Activated T-cell treated with anti-CD3 and anti-CD28 coated beads, Interleukin-2, amount 50 U/mL, for 72 hours (primary cell): ENCODE measurements at regions not wholly inside any gene's neighbourhood (a gene's known extent, or its start where the extent isn't known, plus 50 kb on each side); places are given as distances from the start of the nearest gene placed in this dataset.
"Not testable (repeated sequence)": the region's sequence is repeated elsewhere in the genome, so short reads cannot be mapped to it uniquely, and the experiment has no call there.

Experiments used
- ATAC-seq, 2 donors: fragments of 150-1000 bp; cut with Tn5 transposase; replicated peaks in 1 of 2; 2 replicates each; pipeline ENCODE4 v1.10.0; 2021; ENCODE audit warnings: moderate library complexity in 2 of 2, mild to moderate bottlenecking in 1 of 2
- DNase-seq, 2 donors: peaks; one replicate each; pipeline ENCODE4 v3.0.0; 2021 to 2022; ENCODE audit warnings: mixed read lengths in 1 of 2
- H3K27ac Mint-ChIP-seq: one replicate; pipeline ENCODE4 v1.8.0; 2022; ENCODE audit warnings: mild to moderate bottlenecking, moderate library complexity, mixed read lengths
- H3K27me3 Mint-ChIP-seq: one replicate; pipeline ENCODE4 v1.8.0; 2022; ENCODE audit warnings: low read depth, mixed read lengths
- H3K36me3 Mint-ChIP-seq, 2 donors: one replicate each; pipeline ENCODE4 v1.8.0; 2022; ENCODE audit warnings: mixed read lengths in 2 of 2, mild to moderate bottlenecking in 1 of 2; ENCODE audit not compliant: insufficient read depth in 2 of 2
- H3K4me1 Mint-ChIP-seq: one replicate; pipeline ENCODE4 v1.8.0; 2022; ENCODE audit warnings: low read depth, mixed read lengths
- H3K4me3 Mint-ChIP-seq, 2 donors: one replicate each; pipeline ENCODE4 v1.8.0; 2022; ENCODE audit warnings: mild to moderate bottlenecking in 2 of 2, mixed read lengths in 2 of 2, moderate library complexity in 2 of 2
- H3K9me3 Mint-ChIP-seq, 2 donors: one replicate each; pipeline ENCODE4 v1.8.0; 2022; ENCODE audit warnings: mixed read lengths in 2 of 2

- DNase-seq (no peak), ATAC-seq (no peak)
- Mint-ChIP-seq H3K27me3 (peaks cover 56% of the 10 kb centered on the region), H3K4me3 (no peak overlapping the region), H3K9me3 (peaks cover 0 to 1% of the 10 kb centered on the region in 2 donors), H3K36me3 (no peaks in the 10 kb centered on the region), H3K27ac (no peak overlapping the region), H3K4me1 (no peaks in the 10 kb centered on the region)
These were observed 60.2 kb downstream of the LSMEM1 start for GRCh38 chr7:112540839-112541577.

GRCh38 chr7:112546723-112547513 lies 66.1 kb downstream of the LSMEM1 start:
- Mint-ChIP-seq H3K27me3 (peaks cover 29% of the 10 kb centered on the region), H3K27ac (no peak overlapping the region), H3K4me3 (no peak overlapping the region), H3K9me3 (peaks cover 0 to 1% of the 10 kb centered on the region in 2 donors), H3K4me1 (no peaks in the 10 kb centered on the region), H3K36me3 (no peaks in the 10 kb centered on the region)
- no peak for ATAC-seq
- DNase-seq = no peak

DNA sequence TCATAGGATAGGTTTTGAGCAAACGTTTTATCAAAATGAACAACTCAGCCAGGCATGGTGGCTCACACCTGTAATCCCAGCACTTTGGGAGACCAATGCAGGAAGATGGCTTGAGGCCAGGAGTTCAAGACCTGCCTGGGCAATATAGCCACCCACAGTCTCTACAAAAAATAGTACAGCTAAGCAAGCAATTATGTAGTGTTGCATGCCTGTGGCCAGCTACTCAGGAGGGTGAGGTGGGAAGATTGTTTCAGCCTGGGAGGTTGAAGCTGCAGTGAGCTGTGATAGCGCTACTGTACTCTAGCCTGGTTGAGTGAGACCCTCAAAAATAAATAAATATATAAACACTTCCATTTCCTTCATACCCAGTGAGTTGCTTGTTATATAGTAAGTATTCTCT lies 67.1 kb downstream of the LSMEM1 start:
- H3K4me3 Mint-ChIP-seq = no peak overlapping the region
- DNase-seq = no peak
- H3K27me3 Mint-ChIP-seq = peaks cover 29% of the 10 kb centered on the region
- H3K4me1 Mint-ChIP-seq = no peaks in the 10 kb centered on the region
- H3K36me3 Mint-ChIP-seq = no peaks in the 10 kb centered on the region
- H3K27ac Mint-ChIP-seq = no peak overlapping the region
- ATAC-seq = no peak
- H3K9me3 Mint-ChIP-seq = peaks cover 0 to 1% of the 10 kb centered on the region in 2 donors

DNA sequence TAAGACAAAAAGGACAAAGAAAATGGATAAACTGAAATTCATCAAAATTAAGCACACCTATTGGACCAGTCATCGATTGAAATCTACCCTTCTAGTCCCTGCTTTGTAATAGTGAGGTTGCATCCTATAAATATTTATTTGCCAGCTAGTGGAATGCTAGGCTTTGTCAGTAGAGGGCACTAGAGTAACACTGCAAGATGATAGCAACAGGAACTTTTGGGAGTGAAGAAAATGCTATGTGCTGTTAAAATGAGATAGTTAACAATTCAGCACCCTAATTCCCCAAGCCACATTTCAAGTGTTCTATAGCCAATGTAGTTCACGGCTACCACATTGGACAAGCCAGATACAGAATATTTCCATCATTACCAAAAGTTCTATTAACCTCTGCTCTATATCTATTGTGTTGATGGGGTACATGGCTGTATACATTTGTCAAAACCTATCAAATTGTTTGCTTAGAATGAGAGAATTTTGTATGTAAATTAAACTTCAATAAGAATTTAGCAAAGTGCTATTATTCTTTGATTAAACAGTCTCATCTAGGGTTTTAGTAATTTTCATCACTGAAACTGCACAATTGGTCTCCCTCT lies 69.8 kb downstream of the LSMEM1 start:
- ATAC-seq = peak; percentile 49 to 56
- no peaks in the 10 kb centered on the region for H3K36me3 Mint-ChIP-seq
- no peaks in the 10 kb centered on the region for H3K9me3 Mint-ChIP-seq

GRCh38 chr7:112551521-112551920 lies 70.7 kb downstream of the LSMEM1 start:
- H3K4me1 Mint-ChIP-seq, H3K27ac Mint-ChIP-seq, DNase-seq, H3K36me3 Mint-ChIP-seq, H3K27me3 Mint-ChIP-seq, ATAC-seq, H3K9me3 Mint-ChIP-seq, H3K4me3 Mint-ChIP-seq: not testable (repeated sequence)

More for the DNA sequence above, 69.8 kb downstream of the LSMEM1 start:
- Mint-ChIP-seq H3K4me3 (no peak overlapping the region), H3K27ac (no peak overlapping the region), H3K4me1 (no peaks in the 10 kb centered on the region), H3K27me3 (peaks cover 12% of the 10 kb centered on the region)
- DNase-seq = peak; percentile 24 to 47

- Mint-ChIP-seq H3K27ac (no peak overlapping the region), H3K4me3 (no peak overlapping the region), H3K9me3 (peaks cover 0 to 3% of the 10 kb centered on the region in 2 donors), H3K4me1 (peaks cover 28% of the 10 kb centered on the region), H3K27me3 (peaks cover 5% of the 10 kb centered on the region), H3K36me3 (no peaks in the 10 kb centered on the region)
- DNase-seq = no peak
- ATAC-seq = no peak
These were observed 73.8 kb downstream of the LSMEM1 start for GRCh38 chr7:112554591-112554990.

GRCh38 chr7:112556633-112557032 lies 75.8 kb downstream of the LSMEM1 start:
- no peak overlapping the region for H3K27ac Mint-ChIP-seq
- H3K36me3 Mint-ChIP-seq = no peaks in the 10 kb centered on the region
- H3K27me3 Mint-ChIP-seq = peaks cover 13% of the 10 kb centered on the region
- no peak overlapping the region for H3K4me3 Mint-ChIP-seq
- peaks cover 0 to 3% of the 10 kb centered on the region in 2 donors for H3K9me3 Mint-ChIP-seq
- peaks cover 40% of the 10 kb centered on the region for H3K4me1 Mint-ChIP-seq
- ATAC-seq (peak; percentile 99 to 100), DNase-seq (peak; percentile 31 to 35)

GRCh38 chr7:112566442-112567324 lies 85.9 kb downstream of the LSMEM1 start:
- ATAC-seq = no peak
- no peak overlapping the region for H3K27ac Mint-ChIP-seq

GRCh38 chr7:112567388-112567787 lies 86.6 kb downstream of the LSMEM1 start:
- Mint-ChIP-seq H3K9me3 (no peaks in the 10 kb centered on the region), H3K27ac (no peak overlapping the region), H3K36me3 (no peaks in the 10 kb centered on the region), H3K4me1 (peaks cover under 1% of the 10 kb centered on the region), H3K27me3 (peaks cover 21% of the 10 kb centered on the region), H3K4me3 (no peak overlapping the region)
- ATAC-seq = no peak
- DNase-seq = no peak

More at GRCh38 chr7:112566442-112567324, 85.9 kb downstream of the LSMEM1 start:
- Mint-ChIP-seq H3K4me3 (no peak overlapping the region), H3K27me3 (peaks cover 21% of the 10 kb centered on the region), H3K9me3 (no peaks in the 10 kb centered on the region), H3K4me1 (no peaks in the 10 kb centered on the region), H3K36me3 (no peaks in the 10 kb centered on the region)
- no peak for DNase-seq

- ATAC-seq (no peak), DNase-seq (no peak)
- peaks cover 7% of the 10 kb centered on the region for H3K4me1 Mint-ChIP-seq
- peaks cover 7% of the 10 kb centered on the region in 2 donors for H3K9me3 Mint-ChIP-seq
- no peak overlapping the region for H3K4me3 Mint-ChIP-seq
- peaks cover 7% of the 10 kb centered on the region in 2 donors for H3K36me3 Mint-ChIP-seq
- H3K27ac Mint-ChIP-seq = no peak overlapping the region
- peaks cover 6% of the 10 kb centered on the region for H3K27me3 Mint-ChIP-seq
These were observed 91.2 kb downstream of the LSMEM1 start for GRCh38 chr7:112571852-112572607.

DNA sequence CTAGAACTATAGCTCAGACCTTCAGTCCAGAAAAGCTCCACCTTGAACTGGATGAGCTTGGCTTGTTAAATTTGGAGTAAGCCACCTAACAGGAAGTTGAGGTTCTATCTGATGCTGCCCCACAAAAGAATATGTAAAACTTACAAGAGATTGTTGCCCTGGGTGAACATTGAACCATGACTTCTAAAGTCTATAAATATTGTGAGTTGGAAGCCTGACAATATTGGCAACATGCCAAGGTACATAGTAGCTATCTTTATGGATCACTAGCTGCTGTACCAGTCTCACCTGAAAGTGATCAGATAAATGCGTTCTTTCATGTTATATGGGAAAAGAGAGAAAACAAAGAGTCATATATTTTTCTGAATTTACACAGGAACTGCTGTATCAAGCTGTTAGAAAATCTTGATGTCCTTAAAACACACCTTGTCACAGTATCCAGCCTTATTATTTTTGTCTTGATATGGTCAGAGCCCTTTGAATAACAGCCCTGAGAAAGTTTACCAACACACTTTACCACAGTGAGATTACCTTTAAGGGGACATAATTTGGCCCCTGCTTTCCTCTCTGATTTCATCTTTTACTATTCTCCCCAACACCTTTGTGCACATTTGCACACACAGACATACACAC lies 92.0 kb downstream of the LSMEM1 start:
- Mint-ChIP-seq H3K4me1 (peaks cover 7% of the 10 kb centered on the region), H3K9me3 (peaks cover 7 to 9% of the 10 kb centered on the region in 2 donors), H3K27me3 (peaks cover 6% of the 10 kb centered on the region), H3K36me3 (peaks cover 7% of the 10 kb centered on the region in 2 donors), H3K27ac (no peak overlapping the region), H3K4me3 (no peak overlapping the region)
- no peak for ATAC-seq
- DNase-seq = no peak
